HepG2 (cell line): ENCODE measurements at regions not wholly inside any gene's neighbourhood (a gene's known extent, or its start where the extent isn't known, plus 50 kb on each side); places are given as distances from the start of the nearest gene placed in this dataset.

Source experiments
- ATAC-seq: fragments of 200-7000 bp; cut with Tn5 transposase; 3 replicates; pipeline ENCODE4 v1.9.1; 2020; ENCODE audit warnings: mild to moderate bottlenecking, moderate library complexity
- BruUV-seq: library from RNA; stranded (reverse); fragments of 400-500 nt; replicated peaks from 2 replicates; lab custom pipeline; 2021; lab: Mats Ljungman, UMichigan
- CTCF ChIA-PET: fragments of 300-600 bp; formaldehyde crosslinking; extraction: SDS; loops from one replicate; lab custom pipeline; 2021; ENCODE audit warnings: low total read pairs, inconsistent platforms, low intra/inter-chr PET ratio; lab: Yijun Ruan, JAX
- POLR2A ChIA-PET: fragments of 350-600 bp; sonication (Branson Sonifier 250); formaldehyde crosslinking; loops from one replicate; lab custom pipeline; 2020; ENCODE audit warnings: antibody characterized with exemption, inconsistent platforms; lab: Yijun Ruan, JAX
- DNase-seq: peaks from one replicate; pipeline ENCODE4 v3.0.0-alpha.2; 2015; ENCODE audit warnings: low spot score
- FAIRE-seq: peaks from 3 replicates; lab custom pipeline; 2011; peaks lifted over from hg19 to GRCh38; lab: Jason Lieb, UNC
- H2AFZ ChIP-seq: one replicate; pipeline ENCODE4 v1.6.1; 2011; ENCODE audit warnings: low read length, inconsistent platforms
- H3K27ac ChIP-seq: fragments of 300-600 bp; 3 replicates; pipeline ENCODE4 v1.8.0; 2011; ENCODE audit warnings: mixed run types, mild to moderate bottlenecking, mixed read lengths, low read length, inconsistent platforms; ENCODE audit not compliant: insufficient read depth; ENCODE audit errors: extremely low read length
- H3K27me3 ChIP-seq, 2 experiments: fragments of 200-600 bp in 1 of 2; 2 replicates in 1 of 2; 3 replicates in 1 of 2; pipeline versions ENCODE4 v1.6.0 to v1.8.0; 2011; ENCODE audit warnings: low read length in 2 of 2, mild to moderate bottlenecking in 2 of 2, moderate library complexity in 2 of 2, inconsistent platforms in 1 of 2; ENCODE audit not compliant: insufficient read depth in 2 of 2, control insufficient read depth in 1 of 2
- H3K36me3 ChIP-seq, 2 experiments: fragments of 200-600 bp in 1 of 2; replicated peaks in 1 of 2; 2 replicates in 1 of 2; 3 replicates in 1 of 2; pipeline versions ENCODE4 v1.5.1 to v1.8.0; 2011; ENCODE audit warnings: low read length in 2 of 2, inconsistent platforms in 1 of 2; ENCODE audit not compliant: insufficient read depth in 2 of 2, control insufficient read depth in 1 of 2
- H3K4me1 ChIP-seq: 2 replicates; pipeline ENCODE4 v1.5.1; 2012; ENCODE audit warnings: low read length, inconsistent platforms; ENCODE audit not compliant: insufficient read depth
- H3K4me2 ChIP-seq: 2 replicates; pipeline ENCODE4 v1.6.0; 2011; ENCODE audit warnings: low read depth, low read length, inconsistent platforms
- H3K4me3 ChIP-seq, 3 experiments: fragments of 200-600 bp in 1 of 3; sonication (generic), shearing (Covaris generic) in 1 of 3; replicated peaks in 1 of 3; 2 replicates each; pipeline ENCODE4 v1.5.1; 2011 to 2016; ENCODE audit warnings: low read length in 3 of 3, inconsistent platforms in 2 of 3, low read depth in 2 of 3, mild to moderate bottlenecking in 2 of 3, control low read depth in 1 of 3, mixed read lengths in 1 of 3; ENCODE audit not compliant: insufficient read depth in 1 of 3
- H3K79me2 ChIP-seq: one replicate; pipeline ENCODE4 v1.6.1; 2011; ENCODE audit warnings: low read length, inconsistent platforms; ENCODE audit not compliant: insufficient read depth
- H3K9ac ChIP-seq: 2 replicates; pipeline ENCODE4 v1.6.0; 2011; ENCODE audit warnings: mild to moderate bottlenecking, low read depth, low read length, inconsistent platforms; ENCODE audit not compliant: insufficient read depth
- H3K9me3 ChIP-seq: 2 replicates; pipeline ENCODE4 v1.5.1; 2012; ENCODE audit warnings: mild to moderate bottlenecking, low read length
- H4K20me1 ChIP-seq: 2 replicates; pipeline ENCODE4 v1.6.0; 2011; ENCODE audit warnings: inconsistent platforms, mild to moderate bottlenecking, low read length, moderate library complexity; ENCODE audit not compliant: insufficient read depth
- AFF4 ChIP-seq: sonication (generic); formaldehyde crosslinking; IDR thresholded peaks from 2 replicates; pipeline ENCODE4 v1.4.0; 2020; ENCODE audit warnings: missing genetic modification reagents
- CHCHD3 ChIP-seq: sonication (generic); formaldehyde crosslinking; IDR thresholded peaks from 2 replicates; pipeline ENCODE4 v1.8.0; 2022; ENCODE audit warnings: mild to moderate bottlenecking, missing genetic modification reagents, moderate library complexity
- KAT7 ChIP-seq: IDR thresholded peaks from 2 replicates; pipeline ENCODE4 v1.6.1; 2018; ENCODE audit warnings: borderline replicate concordance, missing compliant biosample characterization
- KDM4B ChIP-seq: sonication (generic); formaldehyde crosslinking; IDR thresholded peaks from 2 replicates; pipeline ENCODE4 v1.4.0; 2020; ENCODE audit warnings: missing genetic modification reagents
- MNT ChIP-seq: fragments of 450-650 bp; IDR thresholded peaks from 2 replicates; pipeline ENCODE4 v1.6.1; 2016
- NR2C2 ChIP-seq: sonication (generic); formaldehyde crosslinking; IDR thresholded peaks from 2 replicates; pipeline ENCODE4 v1.4.0; 2020; ENCODE audit warnings: missing genetic modification reagents, mild to moderate bottlenecking, moderate library complexity, borderline replicate concordance
- NRL ChIP-seq: sonication (generic); formaldehyde crosslinking; IDR thresholded peaks from 2 replicates; pipeline ENCODE4 v1.5.0; 2020; ENCODE audit warnings: missing genetic modification reagents, mild to moderate bottlenecking, moderate library complexity, borderline replicate concordance
- SMARCC2 ChIP-seq: fragments of 450-650 bp; IDR thresholded peaks from 2 replicates; pipeline ENCODE4 v1.6.1; 2017; ENCODE audit warnings: antibody characterized with exemption, mild to moderate bottlenecking
- THAP7 ChIP-seq: sonication (generic); formaldehyde crosslinking; IDR thresholded peaks from 2 replicates; pipeline ENCODE4 v1.8.1; 2023; ENCODE audit warnings: mild to moderate bottlenecking, missing genetic modification reagents
- YY1 ChIP-seq: IDR thresholded peaks from 2 replicates; pipeline ENCODE4 v1.6.1; 2011; ENCODE audit warnings: low read length, low read depth, moderate library complexity, mild to moderate bottlenecking; ENCODE audit not compliant: insufficient read depth, insufficient replicate concordance
- ZBTB8A ChIP-seq: sonication (generic); formaldehyde crosslinking; IDR thresholded peaks from 2 replicates; pipeline ENCODE4 v1.4.0; 2020; ENCODE audit warnings: mild to moderate bottlenecking, low read depth, missing genetic modification reagents, borderline replicate concordance
- ZHX1 ChIP-seq: sonication (generic); formaldehyde crosslinking; IDR thresholded peaks from 2 replicates; pipeline ENCODE4 v1.8.1; 2022; ENCODE audit warnings: low read depth, mild to moderate bottlenecking, missing genetic modification reagents
- ZNF513 ChIP-seq: sonication (generic); formaldehyde crosslinking; conservative IDR thresholded peaks from 2 replicates; pipeline ENCODE4 v1.5.0; 2020; ENCODE audit warnings: missing genetic modification reagents
- ZNF709 ChIP-seq: sonication (generic); formaldehyde crosslinking; IDR thresholded peaks from 2 replicates; pipeline ENCODE4 v1.5.0; 2020; ENCODE audit warnings: mild to moderate bottlenecking, missing genetic modification reagents
- WGBS: methylation state at CpG from one replicate; pipeline ENCODE4 v1.1.6; 2017; ENCODE audit warnings: low lambda C conversion rate; 5-methylcytosine and 5-hydroxymethylcytosine counted together
- in situ Hi-C: cut with HindIII; loops from 2 replicates; pipeline ENCODE4 v1.10.0; 2017; ENCODE audit warnings: low pct_unique_long_range_greater_than_20kb; ENCODE audit not compliant: extremely low pct_ligation_motif_present
- intact Hi-C: fragments of 100-400 bp; cut with micrococcal nuclease; formaldehyde crosslinking; loops from one replicate; pipeline ENCODE4 v1.10.0; 2022; ENCODE audit not compliant: unreplicated experiment

GRCh38 chr10:45235798-45236220 lies 79.6 kb downstream of the OR13A1 start:
- no peak overlapping the region for H2AFZ ChIP-seq
- H4K20me1 ChIP-seq: no peaks in the 10 kb centered on the region
- no peak overlapping the region for H3K9ac ChIP-seq
- peaks cover 7% of the 10 kb centered on the region; the same call in 1 of the 2 replicates for H3K4me1 ChIP-seq
- ChIA-PET POLR2A (no interaction called here), CTCF (no interaction called here)
- intact Hi-C loops: loop anchor here (2.0 kb wide), 2 partner anchors 227 to 437 kb away; partner anchors contain the start of gene ZFAND4
- in situ Hi-C loops: loop anchor here (10.0 to 25.0 kb wide), 3 partner anchors 209 to 426 kb away; partner anchors contain the start of genes ZFAND4 and ZNF22
- no peaks in the 10 kb centered on the region for H3K79me2 ChIP-seq
- FAIRE-seq (no peak), DNase-seq (no peak), ATAC-seq (peak; percentile 63)
- 49% methylated on average over 7 of the region's 7 CpGs for WGBS
- H3K27ac ChIP-seq: no peak overlapping the region
- H3K9me3 ChIP-seq: no peaks in the 10 kb centered on the region
- 0 out of 2 replicates have a peak overlapping the region, but pooled peaks have one; percentile 39 for H3K4me2 ChIP-seq
- H3K4me3 ChIP-seq: no peak overlapping the region
- no TSS peak for BruUV-seq
- no peaks in the 10 kb centered on the region for H3K36me3 ChIP-seq
- H3K27me3 ChIP-seq: peaks cover 0 to 15% of the 10 kb centered on the region in 2 experiments; a peak in 3 of 5 replicates
- TF ChIP-seq ZHX1 (CRISPR knock-in tag) (no peak), AFF4 (CRISPR knock-in tag) (no peak), NRL (no peak), YY1 (no peak), MNT (no peak), NR2C2 (CRISPR knock-in tag) (no peak), CHCHD3 (CRISPR knock-in tag) (no peak), KDM4B (CRISPR knock-in tag) (no peak), SMARCC2 (no peak), ZNF709 (no peak), ZBTB8A (no peak), THAP7 (no peak), ZNF513 (no peak), KAT7 (CRISPR knock-in tag) (no peak)
